HEK293 (cell line): ENCODE measurements at regions not wholly inside any gene's neighbourhood (a gene's known extent, or its start where the extent isn't known, plus 50 kb on each side); places are given as distances from the start of the nearest gene placed in this dataset.

Experiments
- CTCF ChIP-seq: fragments of 450-650 bp; formaldehyde crosslinking; IDR thresholded peaks from 2 replicates; pipeline ENCODE4 v1.5.1; 2016; ENCODE audit warnings: missing biosample characterization, missing genetic modification characterization
- ZNF24 ChIP-seq: fragments of 450-650 bp; formaldehyde crosslinking; IDR thresholded peaks from 2 replicates; pipeline ENCODE4 v1.5.1; 2016; ENCODE audit warnings: missing biosample characterization, missing genetic modification characterization
- ZNF274 ChIP-seq, 2 experiments: fragments of 200-500 bp in 1 of 2; fragments of 450-650 bp in 1 of 2; sonication (Bioruptor generic) in 1 of 2; formaldehyde crosslinking in 1 of 2; IDR thresholded peaks; 2 replicates each; pipeline versions ENCODE4 v1.5.1 to v1.6.1; 2014 to 2016; ENCODE audit warnings: borderline replicate concordance in 1 of 2, inconsistent platforms in 1 of 2, low read length in 1 of 2, missing biosample characterization in 1 of 2, missing genetic modification characterization in 1 of 2
- ZNF280D ChIP-seq: fragments of 450-650 bp; formaldehyde crosslinking; IDR thresholded peaks from 2 replicates; pipeline ENCODE4 v1.5.1; 2016; ENCODE audit warnings: missing biosample characterization, missing genetic modification characterization
- ZNF549 ChIP-seq: fragments of 450-650 bp; IDR thresholded peaks from 2 replicates; pipeline ENCODE4 v1.5.1; 2018; ENCODE audit warnings: missing biosample characterization, missing genetic modification characterization, mild to moderate bottlenecking, inconsistent platforms, moderate library complexity
- ZNF747 ChIP-seq: fragments of 450-650 bp; formaldehyde crosslinking; IDR thresholded peaks from 2 replicates; pipeline ENCODE4 v1.5.1; 2016; ENCODE audit warnings: missing biosample characterization, missing genetic modification characterization
- ZNF791 ChIP-seq: fragments of 450-650 bp; formaldehyde crosslinking; IDR thresholded peaks from 2 replicates; pipeline ENCODE4 v1.5.1; 2016; ENCODE audit warnings: missing biosample characterization, missing genetic modification characterization
- TF ChIP-seq, protein P1 (sequence below): fragments of 450-650 bp; IDR thresholded peaks from 2 replicates; pipeline ENCODE4 v1.5.1; 2018; ENCODE audit warnings: missing biosample characterization, missing genetic modification characterization
- TF ChIP-seq, protein P2 (sequence below): fragments of 450-650 bp; formaldehyde crosslinking; IDR thresholded peaks from 2 replicates; pipeline ENCODE4 v1.5.1; 2017; ENCODE audit warnings: missing biosample characterization, missing genetic modification characterization

DNA sequence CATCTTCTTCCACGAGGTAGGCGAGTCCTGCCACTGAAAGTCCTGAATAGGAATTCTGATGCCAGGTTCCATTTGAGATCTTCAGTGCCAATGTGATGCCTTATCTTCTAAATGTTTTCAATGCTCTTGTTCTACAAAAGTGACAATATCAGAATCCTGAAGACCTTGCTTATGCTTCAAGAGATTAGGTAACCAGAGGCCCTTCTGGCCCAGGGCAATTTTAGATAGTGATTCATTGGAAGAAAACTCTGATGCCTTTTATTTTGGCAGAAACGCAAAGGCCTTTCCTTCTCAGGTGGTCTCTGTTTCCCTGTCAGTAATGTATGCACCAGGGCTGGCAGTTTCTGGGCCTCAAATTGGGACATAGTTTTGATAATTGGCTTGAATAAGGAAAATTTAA, 144.8 kb downstream of the CEP135 start:
- TF ChIP-seq ZNF791 (tag by site-specific recombination) (no peak), ZNF274 (IDR thresholded peaks at IDR 0.05; ENCODE audit: low read length) (no peak), ZNF274 (tag by site-specific recombination; IDR thresholded peaks at IDR 0.05; ENCODE audit: borderline replicate concordance) (no peak), ZNF549 (tag by site-specific recombination) (no peak), CTCF (no peak), ZNF747 (tag by site-specific recombination) (no peak), ZNF24 (no peak), ZNF280D (tag by site-specific recombination) (no peak)
- TF ChIP-seq, protein P1, sequence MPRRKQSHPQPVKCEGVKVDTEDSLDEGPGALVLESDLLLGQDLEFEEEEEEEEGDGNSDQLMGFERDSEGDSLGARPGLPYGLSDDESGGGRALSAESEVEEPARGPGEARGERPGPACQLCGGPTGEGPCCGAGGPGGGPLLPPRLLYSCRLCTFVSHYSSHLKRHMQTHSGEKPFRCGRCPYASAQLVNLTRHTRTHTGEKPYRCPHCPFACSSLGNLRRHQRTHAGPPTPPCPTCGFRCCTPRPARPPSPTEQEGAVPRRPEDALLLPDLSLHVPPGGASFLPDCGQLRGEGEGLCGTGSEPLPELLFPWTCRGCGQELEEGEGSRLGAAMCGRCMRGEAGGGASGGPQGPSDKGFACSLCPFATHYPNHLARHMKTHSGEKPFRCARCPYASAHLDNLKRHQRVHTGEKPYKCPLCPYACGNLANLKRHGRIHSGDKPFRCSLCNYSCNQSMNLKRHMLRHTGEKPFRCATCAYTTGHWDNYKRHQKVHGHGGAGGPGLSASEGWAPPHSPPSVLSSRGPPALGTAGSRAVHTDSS (tag by site-specific recombination) = no peak
- TF ChIP-seq, protein P2, sequence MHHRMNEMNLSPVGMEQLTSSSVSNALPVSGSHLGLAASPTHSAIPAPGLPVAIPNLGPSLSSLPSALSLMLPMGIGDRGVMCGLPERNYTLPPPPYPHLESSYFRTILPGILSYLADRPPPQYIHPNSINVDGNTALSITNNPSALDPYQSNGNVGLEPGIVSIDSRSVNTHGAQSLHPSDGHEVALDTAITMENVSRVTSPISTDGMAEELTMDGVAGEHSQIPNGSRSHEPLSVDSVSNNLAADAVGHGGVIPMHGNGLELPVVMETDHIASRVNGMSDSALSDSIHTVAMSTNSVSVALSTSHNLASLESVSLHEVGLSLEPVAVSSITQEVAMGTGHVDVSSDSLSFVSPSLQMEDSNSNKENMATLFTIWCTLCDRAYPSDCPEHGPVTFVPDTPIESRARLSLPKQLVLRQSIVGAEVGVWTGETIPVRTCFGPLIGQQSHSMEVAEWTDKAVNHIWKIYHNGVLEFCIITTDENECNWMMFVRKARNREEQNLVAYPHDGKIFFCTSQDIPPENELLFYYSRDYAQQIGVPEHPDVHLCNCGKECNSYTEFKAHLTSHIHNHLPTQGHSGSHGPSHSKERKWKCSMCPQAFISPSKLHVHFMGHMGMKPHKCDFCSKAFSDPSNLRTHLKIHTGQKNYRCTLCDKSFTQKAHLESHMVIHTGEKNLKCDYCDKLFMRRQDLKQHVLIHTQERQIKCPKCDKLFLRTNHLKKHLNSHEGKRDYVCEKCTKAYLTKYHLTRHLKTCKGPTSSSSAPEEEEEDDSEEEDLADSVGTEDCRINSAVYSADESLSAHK (tag by site-specific recombination) = no peak
